HepG2 (cell line): ENCODE measurements at regions not wholly inside any gene's neighbourhood (a gene's known extent, or its start where the extent isn't known, plus 50 kb on each side); places are given as distances from the start of the nearest gene placed in this dataset.

ENCODE experiments used
- ATAC-seq: fragments of 200-7000 bp; cut with Tn5 transposase; 3 replicates; pipeline ENCODE4 v1.9.1; 2020; ENCODE audit warnings: mild to moderate bottlenecking, moderate library complexity
- BruUV-seq: library from RNA; stranded (reverse); fragments of 400-500 nt; replicated peaks from 2 replicates; lab custom pipeline; 2021; lab: Mats Ljungman, UMichigan
- CTCF ChIA-PET: fragments of 300-600 bp; formaldehyde crosslinking; extraction: SDS; loops from one replicate; lab custom pipeline; 2021; ENCODE audit warnings: low total read pairs, inconsistent platforms, low intra/inter-chr PET ratio; lab: Yijun Ruan, JAX
- POLR2A ChIA-PET: fragments of 350-600 bp; sonication (Branson Sonifier 250); formaldehyde crosslinking; loops from one replicate; lab custom pipeline; 2020; ENCODE audit warnings: antibody characterized with exemption, inconsistent platforms; lab: Yijun Ruan, JAX
- DNase-seq: peaks from one replicate; pipeline ENCODE4 v3.0.0-alpha.2; 2015; ENCODE audit warnings: low spot score
- FAIRE-seq: peaks from 3 replicates; lab custom pipeline; 2011; peaks lifted over from hg19 to GRCh38; lab: Jason Lieb, UNC
- H2AFZ ChIP-seq: one replicate; pipeline ENCODE4 v1.6.1; 2011; ENCODE audit warnings: low read length, inconsistent platforms
- H3K27ac ChIP-seq: fragments of 300-600 bp; 3 replicates; pipeline ENCODE4 v1.8.0; 2011; ENCODE audit warnings: mixed run types, mild to moderate bottlenecking, mixed read lengths, low read length, inconsistent platforms; ENCODE audit not compliant: insufficient read depth; ENCODE audit errors: extremely low read length
- H3K27me3 ChIP-seq, 2 experiments: fragments of 200-600 bp in 1 of 2; 2 replicates in 1 of 2; 3 replicates in 1 of 2; pipeline versions ENCODE4 v1.6.0 to v1.8.0; 2011; ENCODE audit warnings: low read length in 2 of 2, mild to moderate bottlenecking in 2 of 2, moderate library complexity in 2 of 2, inconsistent platforms in 1 of 2; ENCODE audit not compliant: insufficient read depth in 2 of 2, control insufficient read depth in 1 of 2
- H3K36me3 ChIP-seq, 2 experiments: fragments of 200-600 bp in 1 of 2; replicated peaks in 1 of 2; 2 replicates in 1 of 2; 3 replicates in 1 of 2; pipeline versions ENCODE4 v1.5.1 to v1.8.0; 2011; ENCODE audit warnings: low read length in 2 of 2, inconsistent platforms in 1 of 2; ENCODE audit not compliant: insufficient read depth in 2 of 2, control insufficient read depth in 1 of 2
- H3K4me1 ChIP-seq: 2 replicates; pipeline ENCODE4 v1.5.1; 2012; ENCODE audit warnings: low read length, inconsistent platforms; ENCODE audit not compliant: insufficient read depth
- H3K4me2 ChIP-seq: 2 replicates; pipeline ENCODE4 v1.6.0; 2011; ENCODE audit warnings: low read depth, low read length, inconsistent platforms
- H3K4me3 ChIP-seq, 3 experiments: fragments of 200-600 bp in 1 of 3; sonication (generic), shearing (Covaris generic) in 1 of 3; replicated peaks in 1 of 3; 2 replicates each; pipeline ENCODE4 v1.5.1; 2011 to 2016; ENCODE audit warnings: low read length in 3 of 3, inconsistent platforms in 2 of 3, low read depth in 2 of 3, mild to moderate bottlenecking in 2 of 3, control low read depth in 1 of 3, mixed read lengths in 1 of 3; ENCODE audit not compliant: insufficient read depth in 1 of 3
- H3K79me2 ChIP-seq: one replicate; pipeline ENCODE4 v1.6.1; 2011; ENCODE audit warnings: low read length, inconsistent platforms; ENCODE audit not compliant: insufficient read depth
- H3K9ac ChIP-seq: 2 replicates; pipeline ENCODE4 v1.6.0; 2011; ENCODE audit warnings: mild to moderate bottlenecking, low read depth, low read length, inconsistent platforms; ENCODE audit not compliant: insufficient read depth
- H3K9me3 ChIP-seq: 2 replicates; pipeline ENCODE4 v1.5.1; 2012; ENCODE audit warnings: mild to moderate bottlenecking, low read length
- H4K20me1 ChIP-seq: 2 replicates; pipeline ENCODE4 v1.6.0; 2011; ENCODE audit warnings: inconsistent platforms, mild to moderate bottlenecking, low read length, moderate library complexity; ENCODE audit not compliant: insufficient read depth
- FOXC1 ChIP-seq: sonication (generic); formaldehyde crosslinking; IDR thresholded peaks from 2 replicates; pipeline ENCODE4 v1.8.0; 2022; ENCODE audit warnings: mild to moderate bottlenecking, missing genetic modification reagents, borderline replicate concordance
- MED13 ChIP-seq: sonication (generic); formaldehyde crosslinking; IDR thresholded peaks from 2 replicates; pipeline ENCODE4 v1.5.0; 2020; ENCODE audit warnings: missing genetic modification reagents
- MTA3 ChIP-seq: sonication (generic); formaldehyde crosslinking; IDR thresholded peaks from 2 replicates; pipeline ENCODE4 v1.4.0; 2020; ENCODE audit warnings: missing genetic modification reagents
- NFYC ChIP-seq: IDR thresholded peaks from 2 replicates; pipeline ENCODE4 v1.6.1; 2016; ENCODE audit warnings: missing genetic modification reagents, missing compliant biosample characterization
- NONO ChIP-seq, 2 experiments: fragments of 450-650 bp in 1 of 2; sonication (generic) in 1 of 2; formaldehyde crosslinking in 1 of 2; IDR thresholded peaks in 1 of 2; conservative IDR thresholded peaks in 1 of 2; 2 replicates each; pipeline versions ENCODE4 v1.6.1 to v1.8.0; 2017 to 2022; ENCODE audit warnings: mild to moderate bottlenecking in 1 of 2, missing genetic modification reagents in 1 of 2, moderate library complexity in 1 of 2
- ONECUT2 ChIP-seq: sonication (generic); formaldehyde crosslinking; IDR thresholded peaks from 2 replicates; pipeline ENCODE4 v1.4.0; 2020; ENCODE audit warnings: missing genetic modification reagents
- SMAD3 ChIP-seq: sonication (generic); formaldehyde crosslinking; IDR thresholded peaks from 2 replicates; pipeline ENCODE4 v1.4.0; 2020; ENCODE audit warnings: missing genetic modification reagents
- SP1 ChIP-seq, 2 experiments: fragments of 450-650 bp in 1 of 2; sonication (generic) in 1 of 2; formaldehyde crosslinking in 1 of 2; IDR thresholded peaks; 2 replicates each; pipeline versions ENCODE4 v1.4.0 to v1.6.1; 2016 to 2020; ENCODE audit warnings: missing genetic modification reagents in 1 of 2
- SRSF9 ChIP-seq: fragments of 200-400 bp; formaldehyde crosslinking; IDR thresholded peaks from 2 replicates; pipeline ENCODE4 v1.6.1; 2018; ENCODE audit warnings: borderline replicate concordance, mild to moderate bottlenecking, low read depth, low read length; ENCODE audit not compliant: insufficient read depth, poor library complexity, severe bottlenecking
- ZBTB8A ChIP-seq: sonication (generic); formaldehyde crosslinking; IDR thresholded peaks from 2 replicates; pipeline ENCODE4 v1.4.0; 2020; ENCODE audit warnings: mild to moderate bottlenecking, low read depth, missing genetic modification reagents, borderline replicate concordance
- ZNF10 ChIP-seq: sonication (generic); formaldehyde crosslinking; IDR thresholded peaks from 2 replicates; pipeline ENCODE4 v1.4.0; 2020; ENCODE audit warnings: mild to moderate bottlenecking, low read depth, missing genetic modification reagents, borderline replicate concordance
- ZNF180 ChIP-seq: sonication (generic); formaldehyde crosslinking; IDR thresholded peaks from 2 replicates; pipeline ENCODE4 v1.4.0; 2020; ENCODE audit warnings: low read depth, missing genetic modification reagents, borderline replicate concordance
- ZNF24 ChIP-seq: fragments of 450-650 bp; IDR thresholded peaks from 2 replicates; pipeline ENCODE4 v1.6.1; 2017; ENCODE audit warnings: antibody characterized with exemption, mild to moderate bottlenecking
- ZNF251 ChIP-seq: sonication (generic); formaldehyde crosslinking; IDR thresholded peaks from 2 replicates; pipeline ENCODE4 v1.9.0; 2021; ENCODE audit warnings: mild to moderate bottlenecking, missing genetic modification reagents
- ZNF782 ChIP-seq: sonication (generic); formaldehyde crosslinking; IDR thresholded peaks from 2 replicates; pipeline ENCODE4 v1.4.0; 2020; ENCODE audit warnings: missing genetic modification reagents, mild to moderate bottlenecking, borderline replicate concordance
- ZSCAN9 ChIP-seq: IDR thresholded peaks from 2 replicates; pipeline ENCODE4 v1.6.1; 2016; ENCODE audit warnings: borderline replicate concordance
- WGBS: methylation state at CpG from one replicate; pipeline ENCODE4 v1.1.6; 2017; ENCODE audit warnings: low lambda C conversion rate; 5-methylcytosine and 5-hydroxymethylcytosine counted together
- in situ Hi-C: cut with HindIII; loops from 2 replicates; pipeline ENCODE4 v1.10.0; 2017; ENCODE audit warnings: low pct_unique_long_range_greater_than_20kb; ENCODE audit not compliant: extremely low pct_ligation_motif_present
- intact Hi-C: fragments of 100-400 bp; cut with micrococcal nuclease; formaldehyde crosslinking; loops from one replicate; pipeline ENCODE4 v1.10.0; 2022; ENCODE audit not compliant: unreplicated experiment
- TF ChIP-seq, protein P1 (sequence below): IDR thresholded peaks from 2 replicates; pipeline ENCODE4 v1.6.1; 2016; ENCODE audit warnings: low read depth, borderline replicate concordance
- TF ChIP-seq, protein P2 (sequence below): sonication (generic); formaldehyde crosslinking; IDR thresholded peaks from 2 replicates; pipeline ENCODE4 v1.9.0; 2021; ENCODE audit warnings: missing genetic modification reagents, mild to moderate bottlenecking, borderline replicate concordance
- TF ChIP-seq, protein P3 (sequence below): sonication (generic); formaldehyde crosslinking; IDR thresholded peaks from 2 replicates; pipeline ENCODE4 v1.4.0; 2020; ENCODE audit warnings: mild to moderate bottlenecking, missing genetic modification reagents

DNA sequence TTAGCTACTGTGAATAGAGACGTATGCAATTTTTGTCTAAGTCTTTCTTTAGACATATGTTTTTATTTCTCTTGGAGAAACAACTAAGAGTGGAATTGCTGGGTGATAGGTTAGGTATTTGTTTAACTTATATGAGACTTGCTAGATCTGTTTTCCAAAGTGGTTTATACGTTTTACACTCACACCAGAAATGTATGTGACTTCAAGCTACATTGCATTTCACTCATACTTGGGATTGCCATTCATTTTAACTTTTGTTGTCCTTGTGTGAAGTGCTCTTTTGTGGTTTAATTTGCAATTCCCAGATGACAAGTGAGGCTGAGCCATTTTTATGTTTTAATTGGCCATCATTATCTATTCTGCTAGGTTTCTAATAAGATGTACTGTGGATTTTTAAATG lies 817.2 kb downstream of the GLUD2 start:
- CTCF ChIA-PET = no interaction called here
- no peak for FAIRE-seq
- BruUV-seq = no TSS peak
- TF ChIP-seq ZSCAN9 (CRISPR knock-in tag) = no peak
- TF ChIP-seq ZNF180 (CRISPR knock-in tag) = no peak
- TF ChIP-seq ZNF10 (CRISPR knock-in tag) = no peak
- no peak for TF ChIP-seq SRSF9
- TF ChIP-seq, protein P1, sequence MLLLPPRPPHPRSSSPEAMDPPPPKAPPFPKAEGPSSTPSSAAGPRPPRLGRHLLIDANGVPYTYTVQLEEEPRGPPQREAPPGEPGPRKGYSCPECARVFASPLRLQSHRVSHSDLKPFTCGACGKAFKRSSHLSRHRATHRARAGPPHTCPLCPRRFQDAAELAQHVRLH (CRISPR knock-in tag) = no peak
- TF ChIP-seq MED13 (CRISPR knock-in tag) = no peak
- no peak for TF ChIP-seq ZNF24
- TF ChIP-seq ONECUT2 (CRISPR knock-in tag) = no peak
- TF ChIP-seq ZNF782 (CRISPR knock-in tag) = no peak
- TF ChIP-seq NFYC = no peak
- TF ChIP-seq NONO (IDR thresholded peaks at IDR 0.05) = no peak
- no peak for TF ChIP-seq NONO (CRISPR knock-in tag; conservative IDR thresholded peaks at IDR 0.05)
- no peak for TF ChIP-seq MTA3 (CRISPR knock-in tag)
- TF ChIP-seq ZBTB8A (CRISPR knock-in tag) = no peak
- TF ChIP-seq, protein P2, sequence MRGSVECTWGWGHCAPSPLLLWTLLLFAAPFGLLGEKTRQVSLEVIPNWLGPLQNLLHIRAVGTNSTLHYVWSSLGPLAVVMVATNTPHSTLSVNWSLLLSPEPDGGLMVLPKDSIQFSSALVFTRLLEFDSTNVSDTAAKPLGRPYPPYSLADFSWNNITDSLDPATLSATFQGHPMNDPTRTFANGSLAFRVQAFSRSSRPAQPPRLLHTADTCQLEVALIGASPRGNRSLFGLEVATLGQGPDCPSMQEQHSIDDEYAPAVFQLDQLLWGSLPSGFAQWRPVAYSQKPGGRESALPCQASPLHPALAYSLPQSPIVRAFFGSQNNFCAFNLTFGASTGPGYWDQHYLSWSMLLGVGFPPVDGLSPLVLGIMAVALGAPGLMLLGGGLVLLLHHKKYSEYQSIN (CRISPR knock-in tag) = no peak
- TF ChIP-seq, protein P3, sequence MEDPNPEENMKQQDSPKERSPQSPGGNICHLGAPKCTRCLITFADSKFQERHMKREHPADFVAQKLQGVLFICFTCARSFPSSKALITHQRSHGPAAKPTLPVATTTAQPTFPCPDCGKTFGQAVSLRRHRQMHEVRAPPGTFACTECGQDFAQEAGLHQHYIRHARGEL (CRISPR knock-in tag) = no peak
- no peak for TF ChIP-seq FOXC1
- TF ChIP-seq SP1 (IDR thresholded peaks at IDR 0.05) = no peak
- no peak for TF ChIP-seq SP1 (CRISPR knock-in tag; IDR thresholded peaks at IDR 0.05)
- no peak for TF ChIP-seq ZNF251
- no peak for TF ChIP-seq SMAD3 (CRISPR knock-in tag)
- TF ChIP-seq, all 625 proteins: peak for 0
- Histone ChIP-seq H3K4me3 (no peak overlapping the region), H3K27me3 (no peaks in the 10 kb centered on the region), H3K9me3 (no peaks in the 10 kb centered on the region), H3K4me2 (no peak overlapping the region), H3K9ac (no peak overlapping the region), H3K79me2 (no peaks in the 10 kb centered on the region), H3K4me1 (no peaks in the 10 kb centered on the region), H2AFZ (no peak overlapping the region), H4K20me1 (no peaks in the 10 kb centered on the region), H3K36me3 (no peaks in the 10 kb centered on the region), H3K27ac (no peak overlapping the region)
- POLR2A ChIA-PET = no interaction called here
- 0% methylated on average over 2 of the region's 2 CpGs for WGBS
- DNase-seq (no peak), ATAC-seq (no peak)
- intact Hi-C loops = no loop called here
- in situ Hi-C loops = no loop called here
